HG03457 (cell line): ENCODE measurements at regions not wholly inside any gene's neighbourhood (a gene's known extent, or its start where the extent isn't known, plus 50 kb on each side); places are given as distances from the start of the nearest gene placed in this dataset.
"Not testable (repeated sequence)": the region's sequence is repeated elsewhere in the genome, so short reads cannot be mapped to it uniquely, and the experiment has no call there.

ENCODE experiments used
- ATAC-seq: cut with Tn5 transposase; IDR thresholded peaks from one replicate; pipeline ENCODE4 v1.9.1; 2021; ENCODE audit warnings: moderate number of reproducible peaks; ENCODE audit not compliant: unreplicated experiment

GRCh38 chr14:53751650-53752049 lies 205.0 kb downstream of the BMP4 start:
- ATAC-seq, result no peak

DNA sequence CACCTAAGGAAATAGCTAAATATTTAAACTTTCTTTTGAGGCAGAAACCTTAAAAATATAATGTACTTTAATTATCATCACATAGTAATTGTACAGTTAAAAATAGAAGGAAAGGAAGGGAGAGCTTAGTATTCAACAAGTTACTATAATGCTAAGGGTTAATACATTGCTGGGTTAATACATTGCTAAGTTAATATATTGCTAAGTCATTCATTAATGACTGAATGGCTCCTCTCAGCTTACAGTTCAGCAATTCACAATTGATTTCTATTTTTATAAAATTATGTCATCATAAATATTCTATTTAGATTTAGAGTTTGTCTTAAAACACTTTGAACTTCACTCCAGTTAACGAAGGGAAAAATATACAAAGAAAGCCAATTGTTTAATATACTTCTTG lies 207.9 kb downstream of the BMP4 start:
- ATAC-seq, result peak; percentile 59

DNA sequence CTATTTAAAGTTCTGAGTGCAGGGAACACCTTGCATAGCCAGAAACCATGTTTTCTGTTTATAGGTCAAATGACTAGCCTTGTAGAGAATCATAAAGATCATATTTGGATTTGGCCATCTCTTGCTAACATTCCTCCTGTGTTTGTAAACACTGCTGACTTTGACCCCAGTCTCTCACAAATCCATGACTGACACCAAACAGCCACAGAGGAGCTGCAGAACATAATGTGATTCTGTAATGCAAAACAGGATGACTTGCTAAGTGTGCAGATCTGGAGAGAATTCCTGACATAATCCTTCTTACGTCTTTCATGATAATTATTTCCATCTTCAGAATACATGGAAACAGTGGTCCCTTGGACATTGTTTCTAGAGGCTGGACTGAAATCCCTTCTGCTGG lies 211.8 kb downstream of the BMP4 start:
- ATAC-seq, result no peak

DNA sequence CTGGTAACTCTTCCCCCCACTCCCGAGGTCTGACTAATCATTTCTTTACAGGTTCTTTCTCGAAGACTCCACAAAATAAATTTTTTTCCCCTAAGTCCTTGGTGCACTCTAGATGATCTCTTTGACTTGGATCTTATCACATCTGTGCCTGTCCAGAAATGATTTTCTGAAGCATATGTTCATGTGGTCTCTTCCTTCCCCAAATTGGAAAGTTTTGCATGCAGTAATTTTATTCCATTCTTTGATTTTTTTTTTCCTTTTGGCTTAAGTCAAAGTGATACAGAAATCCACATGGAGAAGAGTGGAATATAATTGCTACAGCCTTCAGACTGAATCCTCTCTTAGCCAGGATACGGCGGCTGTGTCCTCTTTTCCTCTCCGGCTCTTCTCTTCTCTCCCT lies 213.3 kb downstream of the BMP4 start:
- no peak for ATAC-seq

- no peak for ATAC-seq
Observed at GRCh38 chr14:53742233-53742620, 214.4 kb downstream of the BMP4 start.

DNA sequence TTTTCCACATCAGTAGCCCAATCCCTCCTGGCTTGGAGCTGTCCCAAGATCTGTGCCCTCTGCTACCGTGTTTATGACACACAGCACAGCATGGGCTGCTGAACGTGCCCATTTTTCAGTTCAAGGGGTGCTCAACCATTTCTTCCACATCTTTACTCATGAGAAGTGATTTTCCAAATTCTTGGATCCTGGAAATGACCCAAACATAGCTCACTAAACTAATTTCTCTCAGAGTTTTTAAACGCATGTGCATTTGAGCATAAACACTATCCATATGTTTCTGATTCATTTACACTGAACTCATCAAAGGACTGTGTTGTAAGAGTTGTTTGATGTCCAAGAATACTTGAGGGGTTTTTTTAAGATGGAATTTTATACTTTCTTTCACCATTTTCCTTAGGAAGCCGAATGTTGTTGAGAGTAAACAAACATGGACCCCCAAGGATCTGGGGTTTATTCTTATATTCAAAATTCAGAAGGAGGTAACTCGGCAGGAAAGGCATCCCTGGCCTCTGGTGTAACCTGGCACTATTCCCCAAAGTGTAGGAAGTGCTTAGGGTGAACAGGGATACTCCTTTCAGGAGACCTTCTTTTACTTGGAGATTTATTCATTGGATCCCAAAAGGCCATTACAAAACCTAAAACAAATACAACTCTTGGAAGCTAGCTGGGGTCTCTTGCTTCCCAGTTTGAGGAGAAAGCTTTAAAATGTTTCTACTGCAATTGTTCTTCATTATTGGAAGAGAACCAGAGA lies 215.0 kb downstream of the BMP4 start:
- no peak for ATAC-seq

DNA sequence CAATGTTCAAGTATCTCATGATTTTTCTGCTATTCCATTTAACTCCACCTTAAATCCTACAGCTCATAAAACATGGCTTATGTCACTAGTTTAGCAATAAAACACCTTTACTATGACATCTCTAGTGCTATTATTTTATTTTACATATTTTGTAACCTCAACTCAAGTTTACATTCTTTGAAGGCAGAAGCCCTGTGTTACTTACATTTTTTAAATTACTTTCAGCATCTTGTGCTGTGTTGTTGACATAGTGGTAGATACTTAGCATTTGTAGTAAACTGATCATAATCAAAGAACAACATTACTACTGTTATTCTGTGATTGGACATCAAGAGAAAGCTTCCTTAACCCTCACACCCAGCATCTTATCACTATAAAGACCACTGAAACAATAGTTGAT lies 216.1 kb downstream of the BMP4 start:
- no peak for ATAC-seq

- no peak for ATAC-seq
Observed at GRCh38 chr14:53735916-53736315, 220.7 kb downstream of the BMP4 start.

GRCh38 chr14:53723221-53723620 lies 233.4 kb downstream of the BMP4 start:
- ATAC-seq, result no peak

DNA sequence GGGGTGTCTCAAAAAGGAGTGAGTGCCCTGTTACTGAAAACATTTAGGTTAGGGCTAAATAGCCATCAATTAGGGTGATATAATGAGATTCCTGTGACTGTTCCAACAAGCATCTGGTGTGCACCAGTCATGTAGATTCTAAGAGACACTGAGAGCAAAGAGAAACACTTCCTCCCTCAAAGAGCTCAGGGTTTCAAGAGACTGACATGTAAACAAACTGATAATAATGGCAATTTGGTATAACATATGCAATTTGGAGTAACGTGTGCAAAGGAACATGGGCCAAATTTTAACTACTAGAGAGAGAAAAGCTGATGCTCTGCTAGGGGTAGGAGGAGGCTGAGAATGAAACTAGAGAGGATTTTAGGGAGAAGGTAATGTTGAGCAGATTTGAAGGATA lies 237.1 kb downstream of the BMP4 start:
- ATAC-seq, result no peak

- ATAC-seq, result no peak
Observed at GRCh38 chr14:53716578-53716977, 240.0 kb downstream of the BMP4 start.

GRCh38 chr14:53715193-53715721 lies 241.4 kb downstream of the BMP4 start:
- no peak for ATAC-seq

- no peak for ATAC-seq
Observed at GRCh38 chr14:53714495-53715192, 242.0 kb downstream of the BMP4 start.

DNA sequence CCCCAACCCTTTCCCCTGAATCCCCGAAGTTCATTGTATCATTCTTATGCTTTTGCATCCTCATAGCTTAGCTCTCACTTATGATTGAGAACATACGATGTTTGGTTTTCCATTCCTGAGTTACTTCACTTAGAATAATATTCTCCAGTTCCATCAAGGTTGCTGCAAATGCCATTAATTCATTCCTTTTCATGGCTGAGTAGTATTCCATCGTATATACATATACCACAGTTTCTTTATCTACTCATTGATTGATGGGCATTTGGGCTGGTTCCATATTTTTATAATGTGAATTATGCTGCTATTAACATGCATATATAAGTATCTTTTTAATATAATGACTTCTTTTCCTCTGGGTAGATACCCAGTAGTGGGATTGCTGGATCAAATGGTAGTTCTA lies 243.7 kb downstream of the BMP4 start:
- ATAC-seq, result not testable (repeated sequence)

DNA sequence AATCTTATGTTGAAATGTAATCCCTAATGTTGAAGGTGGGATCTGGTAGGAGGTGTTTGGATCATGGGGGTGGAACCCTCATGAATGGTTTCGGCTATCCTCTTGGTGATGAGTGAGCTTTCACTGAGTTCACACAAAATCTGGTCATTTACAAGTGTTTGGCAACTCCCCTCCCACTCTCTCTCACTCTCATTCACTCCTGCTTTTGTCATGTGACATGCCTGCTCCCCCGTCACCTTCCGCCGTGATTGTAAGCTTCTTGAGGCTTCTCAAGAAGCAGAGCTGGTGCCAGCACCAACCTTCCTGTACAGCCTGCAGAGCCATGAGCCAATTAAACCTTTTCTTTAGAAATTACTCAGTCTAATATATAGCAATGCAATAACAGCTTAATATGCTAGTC lies 245.4 kb downstream of the BMP4 start:
- ATAC-seq, result no peak

- no peak for ATAC-seq
Observed at GRCh38 chr14:53710615-53711014, 246.0 kb downstream of the BMP4 start.

- ATAC-seq, result no peak
Observed at GRCh38 chr14:53709381-53709780, 247.2 kb downstream of the BMP4 start.

- ATAC-seq, result no peak
Observed at GRCh38 chr14:53703457-53703856, 253.2 kb downstream of the BMP4 start.

GRCh38 chr14:53701108-53701875 lies 255.3 kb downstream of the BMP4 start:
- no peak for ATAC-seq

DNA sequence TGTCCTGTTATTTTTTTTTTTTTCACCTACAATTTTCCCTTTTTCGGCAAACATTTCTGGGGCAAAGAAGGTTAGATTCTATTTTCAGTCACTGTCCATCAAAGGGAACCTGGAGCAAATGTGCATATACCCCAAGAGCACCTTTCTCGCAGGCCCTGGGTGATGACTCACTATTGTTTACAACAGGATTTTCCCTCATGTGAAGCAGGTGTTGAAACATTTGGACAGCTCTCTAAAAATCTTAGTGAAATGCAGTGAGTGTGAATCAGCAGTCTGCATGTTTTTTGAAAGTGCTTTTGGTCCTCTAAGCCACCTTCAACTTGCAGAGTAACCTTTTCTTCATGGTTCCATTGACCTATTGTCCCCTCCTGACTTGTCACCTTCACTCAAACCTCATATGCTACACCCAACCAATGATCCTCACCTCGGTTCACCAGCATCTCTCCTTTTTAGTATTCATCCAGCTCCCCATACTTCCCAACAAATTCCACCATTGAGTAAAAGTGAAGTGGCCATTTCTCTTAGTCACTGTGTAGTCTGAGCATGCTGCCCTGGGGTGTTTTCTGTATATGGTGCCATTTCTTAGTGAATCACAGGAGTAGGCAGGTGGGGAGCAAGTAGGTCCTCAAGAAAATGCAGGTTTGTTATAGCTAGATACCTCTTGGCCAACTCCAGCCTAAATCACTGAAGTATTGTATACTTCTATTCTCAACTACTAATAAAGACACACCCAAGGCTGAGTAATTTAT lies 260.2 kb downstream of the BMP4 start:
- no peak for ATAC-seq

DNA sequence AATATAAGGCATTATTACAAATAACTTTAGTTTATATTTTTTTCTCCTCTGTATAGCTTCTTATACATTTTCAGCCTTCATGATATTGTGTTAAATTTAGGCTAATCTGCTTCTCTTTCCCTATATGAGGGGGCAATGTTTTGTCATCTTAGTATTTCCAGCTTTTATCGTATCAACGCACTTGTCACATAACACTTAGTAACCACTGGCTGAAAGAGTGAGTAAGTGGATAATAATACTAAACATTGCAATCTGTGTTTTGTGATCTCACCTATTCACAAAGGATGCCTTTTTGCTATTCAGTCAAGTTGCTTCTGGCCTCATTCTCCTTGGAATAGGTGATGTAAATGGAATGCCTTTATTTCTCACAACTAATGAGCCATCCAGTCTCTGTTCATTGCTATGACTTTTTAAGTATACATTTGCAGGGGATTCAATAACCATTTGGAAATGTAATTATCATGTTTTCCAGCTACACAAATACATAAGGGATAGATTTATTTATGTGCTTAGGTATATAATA lies 260.9 kb downstream of the BMP4 start:
- no peak for ATAC-seq
